ENCODE measurements at regions not wholly inside any gene's neighbourhood (a gene's known extent, or its start where the extent isn't known, plus 50 kb on each side); places are given as distances from the start of the nearest gene placed in this dataset.
"Not testable (repeated sequence)": the region's sequence is repeated elsewhere in the genome, so short reads cannot be mapped to it uniquely, and the experiment has no call there.

DNA sequence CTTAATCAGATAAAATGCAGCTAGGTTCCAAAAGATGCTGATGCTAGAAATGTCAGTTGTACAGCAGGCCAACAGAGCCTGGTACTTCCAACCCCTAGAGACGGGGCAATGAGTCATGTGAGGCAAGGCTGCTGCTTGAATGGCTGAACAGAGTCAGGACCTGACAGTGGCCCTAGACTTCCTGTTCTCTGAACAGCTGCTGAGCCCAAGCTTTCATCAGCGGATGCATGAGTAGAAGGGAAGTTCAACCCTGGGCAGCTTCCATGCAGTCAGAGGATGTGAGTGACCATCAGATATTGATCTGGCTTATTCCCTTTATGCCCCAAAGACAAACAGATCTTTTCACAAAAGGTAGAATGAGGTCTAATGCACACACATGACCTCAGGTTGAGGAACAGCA, 282.9 kb upstream of the COL8A1 start:
- no peak for DNase-seq

- DNase-seq: no peak
Observed at GRCh38 chr3:99352811-99353210, 285.6 kb upstream of the COL8A1 start.

DNA sequence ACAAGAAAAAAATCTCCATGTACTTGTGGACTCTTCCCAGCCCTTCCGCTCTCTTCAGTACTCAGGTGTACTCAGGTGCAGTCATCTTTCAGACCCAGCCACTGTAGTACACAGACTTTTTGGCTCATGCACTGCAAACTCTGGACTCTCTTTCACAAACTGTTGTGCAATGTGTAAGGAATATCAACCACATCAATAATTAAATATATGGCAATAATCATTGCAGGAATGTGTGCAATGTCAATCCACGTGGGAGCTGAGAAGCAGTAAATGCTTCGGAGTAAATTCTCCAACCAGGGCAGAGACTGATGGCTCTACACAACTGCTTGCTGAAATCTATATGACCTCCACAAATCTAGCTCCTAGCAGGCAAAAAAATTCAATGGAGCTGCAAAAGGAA, 287.3 kb upstream of the COL8A1 start:
- DNase-seq: no peak

- DNase-seq: no peak
Observed at GRCh38 chr3:99348451-99348850, 289.9 kb upstream of the COL8A1 start.

- no peak for DNase-seq
Observed at GRCh38 chr3:99344216-99344615, 294.2 kb upstream of the COL8A1 start.

DNA sequence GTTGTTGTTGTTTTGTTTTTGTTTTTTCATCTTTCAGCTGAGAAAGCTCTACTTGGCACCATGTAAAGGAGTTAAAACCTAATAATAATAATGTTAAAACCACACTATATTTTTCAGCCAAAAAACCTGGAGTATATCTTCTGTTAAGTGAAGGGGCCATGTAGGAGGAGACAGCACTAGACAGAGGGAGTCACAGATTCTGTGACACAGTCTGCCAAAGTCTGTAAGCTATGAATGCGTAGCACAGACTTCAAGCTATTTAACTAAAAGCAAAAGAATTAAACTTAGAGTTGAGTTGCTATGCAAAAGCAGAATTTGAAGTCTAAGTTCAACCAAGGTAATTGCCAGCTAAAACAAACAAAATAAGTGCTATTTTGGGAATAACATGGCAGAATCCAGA, 296.0 kb upstream of the COL8A1 start:
- no peak for DNase-seq

DNA sequence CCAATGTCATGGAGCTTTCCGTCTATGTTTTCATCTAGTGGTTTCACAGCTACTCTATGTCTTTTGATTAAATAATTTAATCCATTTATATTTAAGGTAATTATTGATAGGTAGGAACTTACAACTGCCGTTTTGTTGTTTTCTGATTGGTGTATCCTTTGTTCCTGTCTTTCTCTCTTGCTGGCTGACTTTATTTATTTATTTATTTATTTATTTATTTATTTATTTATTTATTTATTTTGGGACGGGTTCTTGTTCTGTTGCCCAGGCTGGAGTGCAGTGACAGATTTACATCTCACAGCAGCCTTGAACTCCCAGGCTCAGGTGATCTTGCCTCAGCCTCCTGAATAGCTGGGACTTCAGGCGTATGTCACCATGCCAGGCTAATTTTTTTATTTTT, 299.2 kb upstream of the COL8A1 start:
- DNase-seq: no peak

GRCh38 chr3:99332718-99333117, 305.7 kb upstream of the COL8A1 start:
- DNase-seq: no peak

DNA sequence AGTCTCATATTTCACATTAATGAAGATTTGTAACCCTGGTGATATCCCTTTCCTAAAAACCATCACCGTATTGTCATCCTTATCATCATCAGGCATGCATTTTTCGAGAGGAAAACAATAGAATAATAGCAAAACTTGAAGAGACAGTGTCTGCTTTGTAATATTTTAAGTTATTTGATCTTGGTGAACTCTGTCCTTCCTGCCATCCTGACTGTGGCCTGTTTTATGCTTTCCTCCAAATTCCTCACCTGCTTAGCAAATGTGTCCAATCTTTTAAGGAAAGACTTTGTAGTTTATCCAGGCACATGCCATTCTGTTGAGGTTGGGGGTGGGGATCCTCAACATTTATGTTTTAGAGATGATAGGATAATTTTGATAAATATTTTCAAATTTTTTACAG, 306.1 kb upstream of the COL8A1 start:
- DNase-seq: no peak

DNA sequence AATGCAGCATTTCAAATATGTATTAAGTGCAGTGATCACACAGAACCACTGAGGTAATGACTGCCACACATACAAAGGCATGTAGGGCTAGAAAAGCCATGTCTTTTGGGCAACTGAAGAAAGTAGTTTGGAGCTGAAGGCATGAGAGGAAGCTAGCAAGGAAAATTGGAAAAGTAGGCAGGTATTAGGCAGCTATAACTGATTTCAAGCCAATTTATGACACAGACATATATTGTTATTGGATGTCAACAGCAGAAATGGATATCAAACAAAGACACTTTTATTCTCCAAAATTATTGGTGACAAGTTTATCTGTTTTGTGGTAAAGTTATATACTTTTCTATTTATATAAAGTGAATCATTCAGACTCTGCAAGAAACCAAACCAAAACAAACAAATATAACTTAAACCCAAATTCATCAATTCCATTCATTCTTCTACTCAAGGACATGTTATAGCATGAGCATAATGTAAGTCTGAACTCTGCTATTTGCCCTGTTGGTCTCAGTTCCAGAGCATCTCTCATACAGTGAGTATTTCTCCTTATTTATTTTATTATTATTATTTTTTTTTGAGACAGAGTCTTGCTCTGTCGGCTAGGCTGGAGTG, 307.4 kb upstream of the COL8A1 start:
- DNase-seq: no peak

- no peak for DNase-seq
Observed at GRCh38 chr3:99330281-99330680, 308.1 kb upstream of the COL8A1 start.

DNA sequence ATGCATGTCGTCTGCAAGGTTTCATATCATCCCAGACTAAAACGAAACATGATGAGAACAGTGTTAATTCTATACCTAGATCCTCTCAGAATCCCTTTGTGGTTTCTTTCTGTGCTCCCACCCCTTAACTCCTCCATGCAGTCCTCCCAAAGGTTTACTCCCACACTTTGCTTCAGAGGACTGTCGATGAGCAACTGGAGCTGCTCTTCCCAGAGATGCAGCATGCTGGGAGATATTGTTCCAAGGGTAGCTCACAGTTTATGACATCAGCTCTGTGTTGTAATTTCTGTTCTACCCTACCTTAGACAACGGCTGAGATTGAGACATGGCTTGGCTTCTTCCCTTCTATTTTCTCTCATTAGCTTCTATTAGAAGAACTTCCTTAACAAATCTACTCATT, 313.0 kb upstream of the COL8A1 start:
- no peak for DNase-seq

- DNase-seq: no peak
Observed at GRCh38 chr3:99324636-99325203, 313.7 kb upstream of the COL8A1 start.

DNA sequence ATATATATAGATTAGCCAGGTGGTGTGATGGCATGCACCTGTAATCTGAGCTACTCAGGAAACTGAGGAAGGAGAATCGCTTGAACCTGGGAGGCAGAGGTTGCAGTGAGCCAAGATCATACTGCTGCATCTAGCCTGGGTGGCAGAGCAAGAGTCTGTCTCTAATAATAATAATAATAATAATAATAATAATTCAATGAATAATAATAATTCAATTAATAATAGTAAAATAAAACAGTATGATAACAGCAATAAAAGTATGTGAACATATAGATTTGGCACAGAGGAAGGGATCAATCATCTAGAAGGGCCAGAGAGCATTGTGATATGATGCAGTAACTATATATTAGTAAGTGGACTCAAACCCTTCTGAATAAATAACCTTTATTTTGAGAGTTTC, 314.5 kb upstream of the COL8A1 start:
- DNase-seq: no peak

DNA sequence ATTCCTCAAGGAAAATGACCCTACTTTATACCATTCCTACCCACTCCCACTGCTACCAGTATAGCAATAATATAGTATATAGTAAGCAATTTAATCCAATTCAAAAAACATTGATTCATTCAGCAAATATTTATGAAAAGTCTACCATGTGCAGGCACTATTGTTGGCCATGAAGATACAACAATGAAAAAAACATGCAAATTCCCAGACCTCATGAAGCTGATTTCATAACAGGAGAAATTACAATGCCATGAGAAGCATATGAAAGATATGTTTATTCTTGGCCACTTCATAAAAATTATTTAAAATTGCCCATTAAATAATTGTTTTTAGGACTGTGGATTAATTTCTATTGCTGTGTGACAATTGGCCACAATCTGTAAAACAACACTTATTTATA, 315.8 kb upstream of the COL8A1 start:
- no peak for DNase-seq

DNA sequence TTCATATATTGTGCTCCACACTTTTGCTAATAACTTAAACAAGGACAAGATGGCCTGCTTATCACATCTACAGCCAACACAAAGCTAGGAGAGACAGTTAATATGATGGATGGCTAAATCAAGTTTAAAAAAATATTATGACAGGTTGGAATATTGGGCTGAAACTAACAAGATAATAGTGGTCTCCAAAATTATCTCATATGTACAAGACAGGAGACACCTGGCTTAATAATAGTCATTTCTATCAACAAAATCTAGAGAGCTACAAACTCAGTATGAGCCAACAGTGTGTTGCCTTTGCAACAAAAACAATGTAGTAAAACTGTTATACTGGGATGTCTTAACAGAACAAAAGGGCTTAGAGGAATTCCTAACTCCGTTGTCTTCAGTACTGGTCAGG, 317.1 kb upstream of the COL8A1 start:
- no peak for DNase-seq

- no peak for DNase-seq
Observed at GRCh38 chr3:99319961-99320360, 318.4 kb upstream of the COL8A1 start.

- DNase-seq: no peak
Observed at GRCh38 chr3:99319450-99319849, 318.9 kb upstream of the COL8A1 start.

GRCh38 chr3:99317201-99317600, 321.2 kb upstream of the COL8A1 start:
- DNase-seq: no peak

GRCh38 chr3:99315896-99316295, 322.5 kb upstream of the COL8A1 start:
- no peak for DNase-seq

GRCh38 chr3:99313485-99313884, 324.9 kb upstream of the COL8A1 start:
- no peak for DNase-seq

- no peak for DNase-seq
Observed at GRCh38 chr3:99298661-99299060, 339.7 kb upstream of the COL8A1 start.

DNA sequence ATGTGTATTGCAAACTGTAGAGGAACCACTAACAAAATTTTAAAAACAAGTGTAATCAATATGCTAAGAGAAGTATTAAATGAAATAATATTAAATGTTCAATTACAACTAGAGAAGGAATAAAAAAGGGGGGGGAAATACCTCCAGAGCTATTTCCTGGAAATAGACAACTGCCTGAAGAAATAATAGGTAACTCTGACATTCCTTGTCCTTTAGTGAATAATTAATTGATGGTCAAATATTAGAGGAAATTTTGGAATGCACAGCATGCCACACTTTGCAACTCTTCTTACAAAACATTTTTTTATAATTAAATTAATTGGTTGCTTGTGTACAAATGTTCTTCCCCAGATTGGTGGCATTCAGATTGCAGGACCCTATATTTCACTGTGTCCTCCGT, 342.6 kb upstream of the COL8A1 start:
- no peak for DNase-seq

GRCh38 chr3:99294092-99294491, 344.3 kb upstream of the COL8A1 start:
- not testable (repeated sequence) for DNase-seq

GRCh38 chr3:99287876-99288275, 350.5 kb upstream of the COL8A1 start:
- no peak for DNase-seq

All from stimulated activated CD4-positive, alpha-beta T cell treated with anti-CD3 and anti-CD28 coated beads, Interleukin-4, amount 100 ng/mL, for 4 hours (primary cell).